ENCODE measurements at regions not wholly inside any gene's neighbourhood (a gene's known extent, or its start where the extent isn't known, plus 50 kb on each side); places are given as distances from the start of the nearest gene placed in this dataset.

DNA sequence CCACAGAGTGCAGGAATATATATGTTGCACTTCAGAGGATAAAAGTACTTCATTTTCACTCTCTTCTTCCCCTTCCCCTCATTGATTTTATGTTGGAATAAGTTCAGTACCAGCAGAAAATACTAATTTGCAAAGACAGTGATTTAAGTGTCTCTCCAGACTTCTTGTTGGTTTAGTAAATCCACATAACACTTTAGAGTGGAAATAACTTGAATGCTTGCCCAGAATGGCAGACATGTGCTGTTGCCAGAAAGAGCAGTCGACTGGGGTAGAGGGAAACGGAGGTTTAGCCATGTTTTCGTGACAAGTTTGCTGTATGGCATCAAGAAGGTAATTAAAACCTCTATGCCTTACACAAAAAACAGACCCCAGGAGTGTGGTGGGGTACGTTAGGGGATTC is 246.0 kb upstream of the CXCR4 start:
- CTCF ChIA-PET, result no interaction called here
- no peaks in the 10 kb centered on the region for H3K36me3 ChIP-seq (ENCODE audit: control insufficient read depth, insufficient read depth, low read length)
- TF ChIP-seq, protein P1, sequence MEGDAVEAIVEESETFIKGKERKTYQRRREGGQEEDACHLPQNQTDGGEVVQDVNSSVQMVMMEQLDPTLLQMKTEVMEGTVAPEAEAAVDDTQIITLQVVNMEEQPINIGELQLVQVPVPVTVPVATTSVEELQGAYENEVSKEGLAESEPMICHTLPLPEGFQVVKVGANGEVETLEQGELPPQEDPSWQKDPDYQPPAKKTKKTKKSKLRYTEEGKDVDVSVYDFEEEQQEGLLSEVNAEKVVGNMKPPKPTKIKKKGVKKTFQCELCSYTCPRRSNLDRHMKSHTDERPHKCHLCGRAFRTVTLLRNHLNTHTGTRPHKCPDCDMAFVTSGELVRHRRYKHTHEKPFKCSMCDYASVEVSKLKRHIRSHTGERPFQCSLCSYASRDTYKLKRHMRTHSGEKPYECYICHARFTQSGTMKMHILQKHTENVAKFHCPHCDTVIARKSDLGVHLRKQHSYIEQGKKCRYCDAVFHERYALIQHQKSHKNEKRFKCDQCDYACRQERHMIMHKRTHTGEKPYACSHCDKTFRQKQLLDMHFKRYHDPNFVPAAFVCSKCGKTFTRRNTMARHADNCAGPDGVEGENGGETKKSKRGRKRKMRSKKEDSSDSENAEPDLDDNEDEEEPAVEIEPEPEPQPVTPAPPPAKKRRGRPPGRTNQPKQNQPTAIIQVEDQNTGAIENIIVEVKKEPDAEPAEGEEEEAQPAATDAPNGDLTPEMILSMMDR (IDR thresholded peaks at IDR 0.05; ENCODE audit: insufficient read depth, low read depth, low read length), result no peak
- no peak for DNase-seq (ENCODE audit: low read depth)
- POLR2A ChIA-PET, result no interaction called here
- no peak overlapping the region for H3K4me3 ChIP-seq (ENCODE audit: low read depth, low read length)
- no peaks in the 10 kb centered on the region for H3K27me3 ChIP-seq (ENCODE audit: control insufficient read depth, insufficient read depth, low read length)

DNA sequence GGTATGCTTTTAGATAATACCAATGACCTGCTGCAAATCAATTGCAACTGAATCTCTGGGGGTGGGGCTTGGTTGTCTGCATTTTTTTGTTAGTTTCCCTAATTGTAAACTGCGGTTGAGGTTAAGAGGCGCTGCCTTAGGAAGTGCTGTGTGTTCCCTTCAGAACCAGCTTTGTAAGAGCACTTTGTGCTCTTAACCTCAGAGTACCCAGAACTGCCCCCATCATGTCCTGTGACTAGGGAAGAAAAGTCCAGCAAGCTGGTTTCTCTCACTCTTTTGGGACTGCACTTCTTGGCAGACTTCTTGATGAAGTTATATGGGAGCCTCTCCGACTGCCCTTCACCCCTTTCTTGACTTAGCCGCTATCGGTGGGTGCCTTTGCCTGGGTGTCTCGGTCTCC is 245.5 kb upstream of the CXCR4 start:
- TF ChIP-seq, protein P1 (IDR thresholded peaks at IDR 0.05; ENCODE audit: insufficient read depth, low read depth, low read length), result no peak
- Histone ChIP-seq H3K36me3 (ENCODE audit: control insufficient read depth, insufficient read depth, low read length) (no peaks in the 10 kb centered on the region), H3K27me3 (ENCODE audit: control insufficient read depth, insufficient read depth, low read length) (no peaks in the 10 kb centered on the region), H3K4me3 (ENCODE audit: low read depth, low read length) (no peak overlapping the region)
- ChIA-PET POLR2A (no interaction called here), CTCF (no interaction called here)
- DNase-seq (ENCODE audit: low read depth), result no peak

DNA sequence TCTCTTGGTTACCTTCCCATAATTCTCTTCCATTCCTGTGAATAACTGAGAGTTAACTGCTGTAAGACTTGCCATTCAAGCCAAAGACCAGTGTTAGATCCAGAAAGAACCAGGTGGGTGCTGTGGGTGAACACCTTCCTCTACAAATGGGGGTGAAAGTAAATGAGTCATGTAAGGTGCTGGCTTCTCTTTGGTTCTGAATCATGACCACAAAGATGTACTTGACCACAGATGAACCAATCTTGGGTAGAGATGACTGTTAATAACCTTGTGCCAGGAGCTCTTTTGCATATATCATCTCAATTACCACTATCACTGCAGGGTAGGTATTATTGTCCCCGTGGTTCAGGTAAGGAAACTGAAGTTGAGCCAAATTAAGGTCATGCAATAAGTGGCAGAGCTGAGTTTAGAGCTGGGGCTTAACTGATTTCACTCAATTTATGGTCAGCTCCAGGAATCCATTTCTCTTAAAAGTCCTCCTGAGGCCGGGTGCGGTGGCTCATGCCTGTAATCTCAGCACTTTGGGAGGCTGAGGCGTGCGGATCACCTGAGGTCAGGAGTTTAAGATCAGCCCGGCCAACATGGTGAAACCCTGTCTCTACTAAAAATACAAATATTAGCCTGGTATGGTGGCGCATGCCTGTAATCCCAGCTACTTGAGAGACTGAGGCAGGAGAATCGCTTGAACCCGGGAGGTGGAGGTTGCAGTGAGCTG is 244.9 kb upstream of the CXCR4 start:
- CTCF ChIA-PET, result no interaction called here
- TF ChIP-seq, protein P1 (IDR thresholded peaks at IDR 0.05; ENCODE audit: insufficient read depth, low read depth, low read length), result no peak
- no peaks in the 10 kb centered on the region for H3K27me3 ChIP-seq (ENCODE audit: control insufficient read depth, insufficient read depth, low read length)
- no peak overlapping the region for H3K4me3 ChIP-seq (ENCODE audit: low read depth, low read length)
- no peaks in the 10 kb centered on the region for H3K36me3 ChIP-seq (ENCODE audit: control insufficient read depth, insufficient read depth, low read length)
- POLR2A ChIA-PET, result no interaction called here
- no peak for DNase-seq (ENCODE audit: low read depth)

DNA sequence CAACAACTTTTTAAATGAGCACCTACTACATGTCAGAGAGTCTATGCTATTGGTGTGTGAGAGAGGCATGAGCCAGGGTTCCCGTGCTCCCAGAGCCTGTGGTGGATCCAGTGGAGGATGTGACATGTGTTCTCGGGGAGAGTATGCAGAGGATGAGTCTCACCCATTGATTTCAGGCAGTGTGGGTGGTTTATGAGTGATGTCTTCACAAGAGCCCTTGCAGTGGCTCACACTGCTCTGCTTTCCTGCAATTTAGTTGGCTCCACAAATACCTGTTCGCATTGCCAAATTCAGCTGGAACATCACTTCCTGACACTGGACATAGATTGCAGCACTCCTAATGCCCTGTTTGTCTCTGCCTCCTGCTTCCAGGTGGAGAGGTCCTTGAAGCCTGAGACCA is 243.6 kb upstream of the CXCR4 start:
- Histone ChIP-seq H3K27me3 (ENCODE audit: control insufficient read depth, insufficient read depth, low read length) (no peaks in the 10 kb centered on the region), H3K4me3 (ENCODE audit: low read depth, low read length) (no peak overlapping the region), H3K36me3 (ENCODE audit: control insufficient read depth, insufficient read depth, low read length) (no peaks in the 10 kb centered on the region)
- POLR2A ChIA-PET, result no interaction called here
- TF ChIP-seq, protein P1 (IDR thresholded peaks at IDR 0.05; ENCODE audit: insufficient read depth, low read depth, low read length), result no peak
- CTCF ChIA-PET, result no interaction called here
- DNase-seq (ENCODE audit: low read depth), result no peak

DNA sequence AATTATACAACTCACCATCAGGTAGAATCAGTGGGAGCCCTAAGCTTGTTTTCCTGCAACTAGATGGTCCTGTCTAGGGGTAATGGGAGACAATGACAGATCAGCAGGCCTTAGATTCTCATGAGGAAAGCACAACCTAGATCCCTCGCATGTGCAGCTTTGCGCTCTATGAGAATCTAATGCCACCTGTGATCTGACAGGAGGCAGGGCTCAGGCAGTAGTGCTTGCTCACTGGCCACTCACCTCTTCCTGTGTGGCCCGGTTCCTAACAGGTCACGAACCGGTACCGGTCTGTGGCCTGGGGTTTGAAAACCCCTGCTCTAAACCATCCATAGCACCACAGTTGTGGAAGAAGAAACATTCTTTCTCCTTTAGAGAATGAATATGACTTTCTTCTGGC is 242.8 kb upstream of the CXCR4 start:
- Histone ChIP-seq H3K36me3 (ENCODE audit: control insufficient read depth, insufficient read depth, low read length) (no peaks in the 10 kb centered on the region), H3K27me3 (ENCODE audit: control insufficient read depth, insufficient read depth, low read length) (no peaks in the 10 kb centered on the region), H3K4me3 (ENCODE audit: low read depth, low read length) (no peak overlapping the region)
- TF ChIP-seq, protein P1 (IDR thresholded peaks at IDR 0.05; ENCODE audit: insufficient read depth, low read depth, low read length), result no peak
- no peak for DNase-seq (ENCODE audit: low read depth)
- ChIA-PET POLR2A (no interaction called here), CTCF (no interaction called here)
